ENCODE measurements at regions not wholly inside any gene's neighbourhood (a gene's known extent, or its start where the extent isn't known, plus 50 kb on each side); places are given as distances from the start of the nearest gene placed in this dataset.

DNA sequence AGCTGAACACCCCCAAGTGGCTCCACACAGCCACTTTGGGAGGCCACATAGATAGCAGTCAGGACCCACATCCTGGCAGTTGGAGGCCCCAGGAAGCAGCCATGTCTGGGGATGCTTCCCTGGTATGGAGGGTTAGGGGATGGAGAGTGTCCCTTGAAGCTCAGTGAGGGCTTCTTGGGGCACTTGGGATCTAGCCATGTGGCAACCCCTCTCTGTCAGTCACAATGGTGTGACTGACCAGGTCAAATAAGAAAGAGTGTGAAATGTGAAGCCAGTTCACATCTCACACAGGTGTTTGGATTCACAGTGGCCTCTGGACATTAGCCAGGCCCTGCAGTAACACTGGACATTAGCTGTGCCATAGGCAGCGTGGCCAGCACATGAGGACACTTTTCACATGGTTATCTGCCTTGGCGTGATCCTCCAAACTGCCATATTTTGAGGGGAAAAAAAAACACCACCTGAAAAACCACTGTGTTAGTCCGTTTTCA is 53.9 kb upstream of the IL17B start:
- TF ChIP-seq, protein P1, sequence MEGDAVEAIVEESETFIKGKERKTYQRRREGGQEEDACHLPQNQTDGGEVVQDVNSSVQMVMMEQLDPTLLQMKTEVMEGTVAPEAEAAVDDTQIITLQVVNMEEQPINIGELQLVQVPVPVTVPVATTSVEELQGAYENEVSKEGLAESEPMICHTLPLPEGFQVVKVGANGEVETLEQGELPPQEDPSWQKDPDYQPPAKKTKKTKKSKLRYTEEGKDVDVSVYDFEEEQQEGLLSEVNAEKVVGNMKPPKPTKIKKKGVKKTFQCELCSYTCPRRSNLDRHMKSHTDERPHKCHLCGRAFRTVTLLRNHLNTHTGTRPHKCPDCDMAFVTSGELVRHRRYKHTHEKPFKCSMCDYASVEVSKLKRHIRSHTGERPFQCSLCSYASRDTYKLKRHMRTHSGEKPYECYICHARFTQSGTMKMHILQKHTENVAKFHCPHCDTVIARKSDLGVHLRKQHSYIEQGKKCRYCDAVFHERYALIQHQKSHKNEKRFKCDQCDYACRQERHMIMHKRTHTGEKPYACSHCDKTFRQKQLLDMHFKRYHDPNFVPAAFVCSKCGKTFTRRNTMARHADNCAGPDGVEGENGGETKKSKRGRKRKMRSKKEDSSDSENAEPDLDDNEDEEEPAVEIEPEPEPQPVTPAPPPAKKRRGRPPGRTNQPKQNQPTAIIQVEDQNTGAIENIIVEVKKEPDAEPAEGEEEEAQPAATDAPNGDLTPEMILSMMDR (conservative IDR thresholded peaks at IDR 0.05; ENCODE audit: low read depth in 2 of 2): no peak
- TF ChIP-seq, protein P2, sequence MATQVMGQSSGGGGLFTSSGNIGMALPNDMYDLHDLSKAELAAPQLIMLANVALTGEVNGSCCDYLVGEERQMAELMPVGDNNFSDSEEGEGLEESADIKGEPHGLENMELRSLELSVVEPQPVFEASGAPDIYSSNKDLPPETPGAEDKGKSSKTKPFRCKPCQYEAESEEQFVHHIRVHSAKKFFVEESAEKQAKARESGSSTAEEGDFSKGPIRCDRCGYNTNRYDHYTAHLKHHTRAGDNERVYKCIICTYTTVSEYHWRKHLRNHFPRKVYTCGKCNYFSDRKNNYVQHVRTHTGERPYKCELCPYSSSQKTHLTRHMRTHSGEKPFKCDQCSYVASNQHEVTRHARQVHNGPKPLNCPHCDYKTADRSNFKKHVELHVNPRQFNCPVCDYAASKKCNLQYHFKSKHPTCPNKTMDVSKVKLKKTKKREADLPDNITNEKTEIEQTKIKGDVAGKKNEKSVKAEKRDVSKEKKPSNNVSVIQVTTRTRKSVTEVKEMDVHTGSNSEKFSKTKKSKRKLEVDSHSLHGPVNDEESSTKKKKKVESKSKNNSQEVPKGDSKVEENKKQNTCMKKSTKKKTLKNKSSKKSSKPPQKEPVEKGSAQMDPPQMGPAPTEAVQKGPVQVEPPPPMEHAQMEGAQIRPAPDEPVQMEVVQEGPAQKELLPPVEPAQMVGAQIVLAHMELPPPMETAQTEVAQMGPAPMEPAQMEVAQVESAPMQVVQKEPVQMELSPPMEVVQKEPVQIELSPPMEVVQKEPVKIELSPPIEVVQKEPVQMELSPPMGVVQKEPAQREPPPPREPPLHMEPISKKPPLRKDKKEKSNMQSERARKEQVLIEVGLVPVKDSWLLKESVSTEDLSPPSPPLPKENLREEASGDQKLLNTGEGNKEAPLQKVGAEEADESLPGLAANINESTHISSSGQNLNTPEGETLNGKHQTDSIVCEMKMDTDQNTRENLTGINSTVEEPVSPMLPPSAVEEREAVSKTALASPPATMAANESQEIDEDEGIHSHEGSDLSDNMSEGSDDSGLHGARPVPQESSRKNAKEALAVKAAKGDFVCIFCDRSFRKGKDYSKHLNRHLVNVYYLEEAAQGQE (IDR thresholded peaks at IDR 0.05; ENCODE audit: unreplicated experiment): no peak
- TF ChIP-seq JUNB (IDR thresholded peaks at IDR 0.05; ENCODE audit: unreplicated experiment): no peak
- no peak for TF ChIP-seq EZH2 (IDR thresholded peaks at IDR 0.05; ENCODE audit: low read depth, unreplicated experiment)
- no peak for TF ChIP-seq POLR2AphosphoS5 (IDR thresholded peaks at IDR 0.05; ENCODE audit: low read depth)
